ENCODE measurements at regions not wholly inside any gene's neighbourhood (a gene's known extent, or its start where the extent isn't known, plus 50 kb on each side); places are given as distances from the start of the nearest gene placed in this dataset.

- TF ChIP-seq CTCF (IDR thresholded peaks at IDR 0.05; ENCODE audit: low read length) (no peak), EZH2 (optimal IDR thresholded peaks at IDR 0.05; ENCODE audit: low read depth, low read length) (no peak), EZH2phosphoT487 (IDR thresholded peaks at IDR 0.05; ENCODE audit: low read length) (no peak)
These were observed 650.5 kb upstream of the LINC00305 start for GRCh38 chr18:64799376-64799775.

Data from MM.1S (cell line).